CD4-positive, alpha-beta T cell treated with Interleukin-6 for 4 hours (primary cell): ENCODE measurements at regions not wholly inside any gene's neighbourhood (a gene's known extent, or its start where the extent isn't known, plus 50 kb on each side); places are given as distances from the start of the nearest gene placed in this dataset.

ENCODE experiments used
- DNase-seq: peaks from one replicate; pipeline ENCODE4 v3.0.0-alpha.2; 2020; ENCODE audit warnings: mixed read lengths

DNA sequence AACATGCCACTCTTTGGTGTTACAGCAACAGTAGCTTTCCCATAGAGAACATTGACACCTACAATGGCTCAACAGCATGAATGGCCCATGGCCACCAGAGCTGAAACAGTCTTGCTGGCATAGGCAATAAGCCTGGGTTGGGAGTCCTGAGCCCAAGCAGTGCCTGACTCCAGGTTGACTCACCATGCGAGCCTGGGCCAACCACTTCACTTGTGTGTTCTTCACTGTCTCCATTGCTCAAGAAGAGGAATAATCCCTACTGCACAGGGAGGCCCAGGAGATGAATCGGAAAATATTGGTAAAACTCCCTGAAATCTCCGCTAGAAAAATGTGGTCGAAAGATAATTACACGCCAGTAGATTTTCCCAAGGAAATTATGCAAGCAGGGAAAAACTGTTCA, 89.2 kb upstream of the INHBA start:
- DNase-seq, result no peak

DNA sequence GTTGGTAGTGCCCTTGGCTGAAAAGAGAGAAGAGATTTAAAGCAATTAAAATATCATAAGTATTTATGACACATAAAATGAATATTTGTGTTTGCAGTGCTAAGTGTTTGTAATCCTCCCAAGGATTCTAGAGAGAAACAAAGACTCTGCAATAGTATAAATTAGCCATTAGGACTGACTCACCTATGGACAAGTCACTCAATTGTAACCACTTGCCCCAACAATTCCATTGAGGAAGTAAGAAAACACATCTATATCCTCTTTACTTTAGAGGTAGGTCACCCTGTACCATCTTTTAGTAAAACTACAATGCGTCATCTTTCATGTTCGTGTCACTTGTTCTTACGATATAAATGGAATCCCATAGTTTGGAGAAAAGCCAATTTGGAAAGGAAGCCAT, 85.7 kb upstream of the INHBA start:
- DNase-seq, result no peak

DNA sequence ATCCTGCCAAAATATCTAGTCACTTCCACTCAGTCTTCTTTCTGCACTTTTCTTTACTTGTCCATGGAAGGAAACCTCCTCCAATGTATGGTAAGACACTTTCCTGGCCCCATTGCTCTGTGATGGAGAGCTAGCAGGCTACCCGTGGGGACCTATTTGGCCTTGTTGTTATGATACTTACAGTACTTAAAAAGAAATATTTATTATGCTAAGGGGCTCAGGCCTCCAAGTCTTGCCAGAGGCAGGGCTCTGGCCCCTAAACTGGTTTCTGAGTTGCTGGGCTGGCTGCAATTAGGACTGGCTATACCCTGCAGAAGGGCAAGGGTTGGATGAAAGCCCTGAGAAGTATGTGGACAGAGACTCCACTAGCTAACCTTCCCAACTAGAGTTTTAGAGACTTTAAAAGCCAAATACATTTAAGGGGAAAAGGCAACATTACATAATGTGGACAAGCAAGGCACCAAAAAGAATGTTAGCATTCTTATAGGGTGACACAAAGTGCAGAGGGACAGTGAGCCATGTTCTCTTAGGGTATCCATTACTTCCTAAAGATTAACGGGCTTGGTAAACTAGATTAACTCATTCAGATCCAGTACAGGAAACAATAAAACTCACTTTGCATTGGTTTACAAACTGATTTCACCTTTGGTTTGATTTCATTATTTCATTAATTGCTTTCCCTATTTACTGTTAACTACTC, 84.9 kb upstream of the INHBA start:
- DNase-seq, result no peak

DNA sequence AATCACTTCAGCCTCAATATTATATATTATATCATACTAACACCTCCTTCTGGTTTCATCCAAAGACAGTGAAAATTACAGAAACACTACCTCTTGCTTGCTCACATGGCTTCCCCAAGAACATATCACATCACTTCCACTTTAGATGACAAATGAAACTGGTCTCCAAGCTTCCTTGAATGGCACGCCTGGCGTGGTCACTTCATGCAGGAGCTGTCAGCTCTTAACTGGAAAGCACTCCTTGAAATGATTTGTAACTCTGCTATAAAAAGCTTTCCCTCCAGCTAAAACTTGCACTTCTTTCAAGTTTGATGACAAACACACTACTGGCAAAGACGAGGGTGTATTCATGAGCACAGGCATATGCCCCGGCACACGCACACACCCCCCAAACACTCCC, 84.1 kb upstream of the INHBA start:
- DNase-seq, result no peak

DNA sequence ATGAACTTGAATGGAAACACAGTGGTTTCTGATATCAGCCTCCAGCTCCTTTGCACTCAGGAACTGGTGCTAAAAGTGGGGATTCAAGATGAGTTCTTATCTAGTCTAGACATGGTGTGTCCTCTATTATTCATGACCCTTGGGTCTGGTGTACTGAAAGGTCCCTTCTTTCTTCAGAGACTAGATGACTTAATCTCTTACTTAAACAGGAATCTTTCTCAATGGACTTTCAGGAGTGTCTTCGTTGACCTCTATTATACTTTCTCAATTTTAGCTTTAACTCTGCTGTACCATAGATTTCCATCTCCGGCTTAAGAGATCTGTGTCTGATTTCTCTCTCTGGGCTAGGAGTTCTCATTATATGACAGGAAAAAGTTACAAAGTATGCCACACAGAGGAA, 83.5 kb upstream of the INHBA start:
- no peak for DNase-seq

DNA sequence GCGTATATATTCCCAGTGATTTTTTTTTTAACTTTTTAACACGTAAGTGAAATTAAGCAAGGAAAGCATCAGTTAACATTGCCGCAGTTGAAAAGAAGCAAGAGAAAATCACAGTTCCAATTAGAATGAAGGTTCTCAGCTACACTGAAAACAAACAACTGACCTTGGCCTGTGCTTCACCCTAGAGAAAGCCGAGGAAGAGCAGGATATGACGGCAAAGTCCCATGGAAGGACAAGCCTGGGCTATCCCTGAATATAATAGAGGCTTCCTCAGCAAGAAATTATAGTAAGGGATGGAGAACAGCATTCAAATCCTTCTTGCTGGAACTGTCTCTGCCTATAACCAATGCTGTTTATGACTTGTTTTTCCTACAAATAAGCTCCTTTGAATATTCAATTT, 83.0 kb upstream of the INHBA start:
- no peak for DNase-seq

DNA sequence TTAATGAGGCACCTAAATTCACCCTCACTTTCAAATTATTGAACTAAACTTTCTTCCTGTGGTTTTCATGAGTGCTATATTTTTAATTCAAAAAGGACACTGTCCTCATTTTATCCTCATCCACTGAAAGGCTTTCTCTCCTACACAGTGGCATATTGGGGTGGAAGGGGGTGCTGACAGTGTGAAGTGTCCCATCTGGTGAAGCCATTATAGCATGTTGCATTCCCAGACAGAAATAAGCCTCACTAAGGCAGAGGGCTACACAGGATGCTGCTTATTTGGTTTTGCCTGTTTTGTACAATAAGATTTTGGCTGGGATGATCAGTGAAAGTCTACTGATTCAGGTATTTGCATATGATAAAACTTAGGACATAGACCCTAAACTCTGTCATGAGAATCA, 82.4 kb upstream of the INHBA start:
- DNase-seq, result no peak

DNA sequence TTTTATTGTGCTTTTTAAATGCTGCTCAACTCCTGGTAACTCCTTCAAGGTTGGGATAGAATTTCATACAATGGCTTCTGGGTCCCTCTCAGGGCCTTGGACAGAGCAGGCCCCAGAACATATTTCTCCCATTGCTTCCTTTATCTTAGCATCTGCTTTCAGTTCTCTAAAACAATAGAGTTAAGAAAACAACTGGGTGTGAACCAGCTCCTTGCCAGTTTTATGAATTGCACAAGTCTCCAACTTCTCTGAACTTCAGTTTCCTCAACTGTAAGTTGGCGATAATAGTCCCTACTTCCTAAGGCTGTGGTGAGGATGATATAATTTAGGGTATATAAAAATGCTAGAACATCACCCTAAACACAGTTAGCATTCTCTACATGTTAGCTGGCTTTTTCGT, 77.0 kb upstream of the INHBA start:
- DNase-seq, result no peak

DNA sequence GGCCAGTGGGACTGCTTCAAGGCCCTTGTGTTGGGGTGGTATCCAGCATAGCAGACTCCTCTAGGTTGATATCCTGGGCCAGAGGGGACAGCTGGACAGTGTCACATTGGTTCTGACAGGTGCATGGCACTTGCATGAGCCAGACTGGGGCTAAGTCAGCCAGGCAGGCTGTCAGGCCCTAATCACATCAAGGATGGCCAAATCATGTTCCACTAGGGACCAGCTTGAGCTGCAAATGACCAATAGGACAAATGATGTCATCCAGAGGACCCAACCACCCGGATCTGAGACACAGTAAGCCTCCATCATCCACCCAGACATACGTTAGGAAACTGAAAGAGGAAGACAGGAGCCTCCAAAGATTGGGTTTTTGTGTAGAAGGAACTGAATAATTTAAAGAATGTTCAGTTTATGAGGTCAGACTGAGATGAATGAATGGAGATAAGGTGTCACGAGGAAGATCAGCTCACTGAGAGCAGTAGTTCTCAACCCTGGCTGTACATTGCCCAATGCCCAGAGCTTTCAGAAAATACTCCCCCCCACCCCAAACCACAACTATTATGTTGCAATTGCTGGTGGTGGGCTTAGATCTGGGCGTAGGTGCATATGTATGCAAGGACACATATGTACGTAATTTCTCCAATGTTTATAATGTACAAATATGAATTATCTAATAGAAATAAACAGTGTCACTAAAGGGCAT, 75.2 kb upstream of the INHBA start:
- no peak for DNase-seq

DNA sequence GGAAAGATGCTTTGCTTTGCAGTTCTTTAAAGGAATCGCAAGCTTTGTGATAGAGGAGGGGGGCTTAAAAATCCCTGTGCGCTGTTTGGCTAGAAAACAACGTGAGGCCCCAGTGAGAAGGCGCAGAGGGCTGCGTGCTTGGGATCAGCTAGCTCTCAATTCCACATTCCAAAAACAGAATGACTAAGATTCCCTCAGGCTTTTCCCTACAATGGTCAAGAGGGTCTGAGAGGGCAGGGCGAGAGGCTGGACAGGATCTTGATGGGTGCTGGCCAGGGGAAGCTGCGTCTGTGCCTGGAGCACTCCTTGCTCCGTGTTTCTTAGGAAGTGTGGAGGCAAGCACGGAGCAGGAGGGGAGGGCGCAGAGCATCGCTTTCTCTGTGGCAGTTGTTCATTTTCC, 72.1 kb upstream of the INHBA start:
- DNase-seq, result no peak

DNA sequence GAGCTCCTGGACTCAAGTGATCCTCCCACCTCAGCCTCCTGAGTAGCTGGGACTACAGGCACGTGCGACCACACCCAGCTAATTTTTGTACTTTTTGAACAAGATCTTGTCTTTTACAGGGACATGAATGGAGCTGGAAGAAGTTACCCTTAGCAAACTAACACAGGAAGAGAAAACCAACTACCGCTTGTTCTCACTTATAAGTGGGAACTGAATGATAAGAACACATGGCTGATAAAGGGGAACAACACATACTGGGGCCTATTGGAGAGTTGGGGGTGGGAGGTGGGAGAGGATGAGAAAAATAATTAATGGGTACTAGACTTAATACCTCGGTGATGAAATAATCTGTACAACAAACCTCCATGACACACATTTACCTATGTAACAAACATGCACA, 70.9 kb upstream of the INHBA start:
- DNase-seq, result no peak

DNA sequence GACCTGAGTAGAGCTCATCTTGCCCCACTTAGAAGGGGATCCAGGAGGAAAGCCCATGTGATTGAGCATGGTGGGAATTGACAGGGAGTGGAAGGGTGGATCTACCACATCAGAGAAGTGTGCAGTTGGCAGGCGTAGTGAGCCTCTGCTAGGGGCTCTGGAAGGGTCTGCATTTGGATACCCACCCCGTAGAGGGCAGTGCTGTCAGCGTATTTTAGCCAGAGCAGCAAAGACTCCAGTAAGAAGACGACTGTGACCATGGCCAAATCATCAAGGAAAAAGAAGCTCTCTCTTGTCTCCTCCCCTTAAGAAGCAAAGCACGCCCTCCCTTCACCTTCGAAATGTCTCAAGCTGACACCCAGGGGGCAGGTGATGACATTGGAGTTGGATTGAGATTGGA, 68.8 kb upstream of the INHBA start:
- DNase-seq, result no peak

DNA sequence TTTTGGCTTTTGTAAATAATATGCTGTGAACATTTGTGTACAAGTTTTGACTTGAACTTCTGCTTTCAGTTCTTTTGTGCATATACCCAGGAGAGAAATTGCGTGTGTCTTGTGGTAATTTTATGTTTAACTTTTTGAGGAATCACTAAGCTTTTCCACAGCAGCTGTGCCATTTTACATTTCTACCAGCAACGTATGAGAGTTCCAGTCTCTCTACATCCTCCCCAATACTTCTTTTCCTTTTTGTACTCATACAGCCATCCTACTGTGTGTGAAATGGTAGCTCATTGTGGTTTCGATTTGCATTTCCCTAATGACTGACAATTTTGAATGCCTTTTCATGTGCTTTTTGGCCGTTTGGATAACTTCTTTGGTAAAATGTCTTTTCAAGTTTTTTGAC, 66.3 kb upstream of the INHBA start:
- DNase-seq, result no peak

DNA sequence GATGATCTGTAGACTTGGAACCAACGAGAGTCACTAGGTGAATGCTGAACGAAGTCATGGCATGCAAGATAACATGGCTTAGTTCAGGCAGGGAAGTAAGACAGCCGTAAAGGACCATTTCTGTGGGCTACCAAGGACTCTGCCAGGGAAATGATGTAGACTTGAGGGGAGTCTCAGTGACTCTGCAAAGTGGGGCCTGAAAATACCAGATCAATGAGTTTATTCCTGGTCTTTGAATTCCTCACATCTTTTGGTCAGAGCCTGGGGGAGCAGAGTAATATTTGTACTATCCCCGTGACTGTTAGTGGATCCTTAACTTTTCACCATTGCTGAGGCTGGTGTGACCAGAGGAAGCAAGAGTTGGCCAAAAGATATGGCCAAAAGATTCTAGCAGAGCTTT, 60.7 kb upstream of the INHBA start:
- DNase-seq, result no peak

DNA sequence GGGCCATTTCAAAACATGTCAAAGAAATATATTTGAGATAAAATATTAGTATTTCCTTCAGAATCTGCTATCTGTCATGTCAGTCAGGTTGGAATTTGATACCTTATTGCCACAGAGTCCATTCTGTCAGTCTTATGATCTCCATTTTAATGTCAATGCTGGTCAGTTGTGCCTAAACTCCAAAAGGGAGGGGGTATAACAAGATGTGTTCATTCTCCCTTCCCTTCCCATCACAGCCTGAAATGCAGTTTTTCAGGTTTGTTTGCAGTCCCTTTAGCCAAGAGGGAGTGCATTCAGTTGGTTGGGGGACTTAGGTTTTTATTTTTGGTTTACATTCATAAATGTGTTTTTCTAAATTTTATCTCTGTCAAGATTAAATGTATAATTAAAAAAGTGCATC, 59.8 kb upstream of the INHBA start:
- no peak for DNase-seq

DNA sequence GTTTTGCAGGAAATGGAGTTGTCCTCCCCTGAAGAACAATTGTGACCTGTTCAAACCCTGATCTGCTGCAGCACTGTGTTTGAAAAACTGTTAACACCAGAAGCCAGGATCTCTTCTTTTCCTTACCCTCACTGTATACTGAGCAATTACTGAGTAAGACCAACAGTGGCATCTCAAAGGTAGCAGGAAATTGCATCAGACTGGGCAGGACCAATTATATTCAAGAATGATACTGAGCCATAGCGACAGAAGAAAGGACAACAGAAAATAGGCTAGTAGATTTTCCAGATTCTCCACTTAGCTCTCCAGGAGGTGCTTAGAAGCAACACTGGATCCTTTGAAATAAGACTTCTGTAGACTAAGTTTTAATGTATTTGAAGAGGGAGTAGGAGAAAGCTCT, 57.4 kb upstream of the INHBA start:
- no peak for DNase-seq

DNA sequence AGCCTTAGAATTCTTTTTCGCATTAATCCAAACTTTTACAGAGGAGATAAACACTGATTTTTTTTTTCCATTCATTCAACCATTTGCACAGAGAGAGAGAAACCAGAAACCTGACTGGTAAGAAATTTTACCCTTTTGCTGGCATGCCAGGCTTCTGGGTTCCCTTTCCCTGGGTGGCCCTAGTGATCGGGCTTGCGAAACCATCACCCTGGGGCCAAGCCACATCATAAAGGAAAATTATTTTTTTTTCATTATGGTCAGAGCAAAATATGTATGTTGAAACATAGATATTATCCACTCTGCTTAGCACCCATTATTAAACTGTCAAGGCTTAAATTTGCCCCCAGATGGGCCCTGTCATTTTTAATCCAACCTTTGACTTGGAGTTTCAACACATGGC, 55.4 kb upstream of the INHBA start:
- no peak for DNase-seq

DNA sequence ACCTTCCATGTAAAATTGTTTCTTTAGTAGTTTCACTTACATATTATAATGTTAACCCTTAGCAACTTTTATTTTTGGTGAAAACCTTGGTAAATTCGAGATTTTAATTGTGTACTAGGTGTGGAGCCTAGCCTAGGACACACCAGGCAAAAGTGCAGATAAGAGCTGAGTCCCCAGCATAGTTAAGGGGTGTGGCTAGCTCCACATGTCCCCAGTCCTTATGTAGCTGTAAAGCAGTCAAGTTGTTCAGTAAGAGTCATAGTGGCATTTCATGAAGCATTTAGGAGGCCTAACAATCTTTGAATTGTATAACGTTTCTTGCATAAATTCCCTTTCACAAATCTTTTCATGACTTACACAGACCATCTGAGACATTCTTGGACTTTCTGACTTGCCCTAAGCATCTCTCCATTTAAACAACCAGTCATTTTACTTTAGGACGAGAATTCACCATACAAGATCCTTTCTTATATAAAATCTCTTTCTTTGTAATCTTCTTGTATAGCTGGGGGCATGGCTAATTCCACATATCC, 53.8 kb upstream of the INHBA start:
- DNase-seq, result no peak

DNA sequence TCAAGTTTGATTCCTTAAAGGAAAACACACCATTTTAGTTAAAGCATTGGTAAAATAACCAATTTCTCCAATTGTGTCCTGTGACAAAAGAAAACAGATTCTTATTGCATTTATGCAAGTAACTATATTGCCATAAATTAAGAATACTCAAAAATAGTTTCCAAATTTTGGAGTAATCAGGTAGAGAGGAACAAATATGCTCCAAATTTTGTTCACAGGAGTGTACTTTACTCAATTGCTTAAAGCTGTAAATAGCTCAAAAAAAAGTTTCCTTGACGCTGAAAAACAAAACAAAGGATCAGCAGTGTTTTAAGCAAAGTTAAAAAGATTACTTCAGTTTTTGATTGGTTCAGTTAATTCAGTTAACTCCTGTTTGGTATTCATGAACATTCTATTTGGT, 52.2 kb upstream of the INHBA start:
- no peak for DNase-seq

DNA sequence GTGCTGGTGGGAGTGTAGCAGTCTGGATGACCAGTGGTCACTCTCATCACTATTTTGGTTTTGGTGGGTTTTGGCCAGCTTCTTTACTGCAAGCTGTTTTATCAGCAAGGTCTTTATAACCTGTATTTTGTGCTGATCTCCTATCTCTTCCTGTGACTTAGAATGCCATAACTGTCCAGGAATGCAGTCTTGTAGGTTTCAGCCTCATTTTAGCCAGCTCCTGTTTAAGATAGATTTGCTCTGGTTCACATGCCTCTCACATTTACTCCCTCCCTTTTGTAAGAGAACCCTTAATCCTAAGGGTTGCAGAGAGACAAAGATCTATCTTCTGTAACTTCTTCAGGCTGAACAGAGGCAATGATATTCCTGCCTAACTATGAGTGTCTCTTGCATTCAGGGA, 51.2 kb upstream of the INHBA start:
- DNase-seq, result no peak
